Activated naive CD8-positive, alpha-beta T cell treated with anti-CD3 and anti-CD28 coated beads for 36 hours (primary cell): ENCODE measurements at regions not wholly inside any gene's neighbourhood (a gene's known extent, or its start where the extent isn't known, plus 50 kb on each side); places are given as distances from the start of the nearest gene placed in this dataset.
A peak's percentile ranks its signal among the peaks of the same experiment; 100 is the strongest.

ENCODE experiments used
- DNase-seq: peaks from one replicate; pipeline ENCODE4 v3.0.0; 2021
- H3K27ac Mint-ChIP-seq: one replicate; pipeline ENCODE4 v1.8.0; 2022; ENCODE audit warnings: mild to moderate bottlenecking, moderate library complexity, mixed read lengths
- H3K27me3 Mint-ChIP-seq: one replicate; pipeline ENCODE4 v1.8.0; 2022; ENCODE audit warnings: mild to moderate bottlenecking, mixed read lengths
- H3K36me3 Mint-ChIP-seq: one replicate; pipeline ENCODE4 v1.8.0; 2021; ENCODE audit warnings: mild to moderate bottlenecking, mixed read lengths
- H3K4me1 Mint-ChIP-seq: one replicate; pipeline ENCODE4 v1.8.0; 2021; ENCODE audit warnings: mixed read lengths
- H3K4me3 Mint-ChIP-seq: one replicate; pipeline ENCODE4 v1.8.0; 2022; ENCODE audit warnings: mild to moderate bottlenecking, moderate library complexity, mixed read lengths
- H3K9me3 Mint-ChIP-seq: one replicate; pipeline ENCODE4 v1.8.0; 2022; ENCODE audit warnings: mixed read lengths

GRCh38 chrX:97835969-97836368 is 952.3 kb downstream of the RPA4 start:
- H3K4me3 Mint-ChIP-seq = no peak overlapping the region
- H3K27ac Mint-ChIP-seq = no peak overlapping the region
- H3K27me3 Mint-ChIP-seq = no peaks in the 10 kb centered on the region
- H3K9me3 Mint-ChIP-seq = no peaks in the 10 kb centered on the region
- no peaks in the 10 kb centered on the region for H3K36me3 Mint-ChIP-seq
- H3K4me1 Mint-ChIP-seq = no peaks in the 10 kb centered on the region
- no peak for DNase-seq

- Mint-ChIP-seq H3K27ac (no peak overlapping the region), H3K36me3 (no peaks in the 10 kb centered on the region), H3K4me3 (no peak overlapping the region), H3K9me3 (peaks cover 7% of the 10 kb centered on the region), H3K4me1 (no peaks in the 10 kb centered on the region), H3K27me3 (no peaks in the 10 kb centered on the region)
- DNase-seq = no peak
Measured at GRCh38 chrX:97841544-97842179, 958.0 kb downstream of the RPA4 start.

- H3K27ac Mint-ChIP-seq = no peak overlapping the region
- no peaks in the 10 kb centered on the region for H3K27me3 Mint-ChIP-seq
- no peaks in the 10 kb centered on the region for H3K4me1 Mint-ChIP-seq
- peak overlapping the region; percentile 40 for H3K4me3 Mint-ChIP-seq
- DNase-seq = no peak
- H3K9me3 Mint-ChIP-seq = peaks cover 8% of the 10 kb centered on the region
- no peaks in the 10 kb centered on the region for H3K36me3 Mint-ChIP-seq
Measured at GRCh38 chrX:97842468-97843199, 958.9 kb downstream of the RPA4 start.

GRCh38 chrX:97843200-97843811 is 959.6 kb downstream of the RPA4 start:
- no peak overlapping the region for H3K27ac Mint-ChIP-seq
- DNase-seq = no peak
- H3K9me3 Mint-ChIP-seq = peaks cover 8% of the 10 kb centered on the region
- H3K27me3 Mint-ChIP-seq = no peaks in the 10 kb centered on the region
- H3K36me3 Mint-ChIP-seq = no peaks in the 10 kb centered on the region
- no peaks in the 10 kb centered on the region for H3K4me1 Mint-ChIP-seq
- H3K4me3 Mint-ChIP-seq = no peak overlapping the region

GRCh38 chrX:97844161-97844560 is 960.5 kb downstream of the RPA4 start:
- H3K4me3 Mint-ChIP-seq = no peak overlapping the region
- no peaks in the 10 kb centered on the region for H3K27me3 Mint-ChIP-seq
- no peaks in the 10 kb centered on the region for H3K36me3 Mint-ChIP-seq
- DNase-seq = no peak
- H3K27ac Mint-ChIP-seq = no peak overlapping the region
- peaks cover 8% of the 10 kb centered on the region for H3K9me3 Mint-ChIP-seq
- H3K4me1 Mint-ChIP-seq = no peaks in the 10 kb centered on the region

- Mint-ChIP-seq H3K4me3 (no peak overlapping the region), H3K9me3 (peaks cover 8% of the 10 kb centered on the region), H3K27ac (no peak overlapping the region), H3K4me1 (no peaks in the 10 kb centered on the region), H3K27me3 (no peaks in the 10 kb centered on the region), H3K36me3 (no peaks in the 10 kb centered on the region)
- no peak for DNase-seq
Measured at GRCh38 chrX:97844943-97845342, 961.2 kb downstream of the RPA4 start.

GRCh38 chrX:97845451-97845850 is 961.7 kb downstream of the RPA4 start:
- Mint-ChIP-seq H3K9me3 (peaks cover 8% of the 10 kb centered on the region), H3K27me3 (no peaks in the 10 kb centered on the region), H3K27ac (no peak overlapping the region), H3K4me3 (no peak overlapping the region), H3K4me1 (no peaks in the 10 kb centered on the region), H3K36me3 (no peaks in the 10 kb centered on the region)
- no peak for DNase-seq

GRCh38 chrX:97846228-97846627 is 962.5 kb downstream of the RPA4 start:
- Mint-ChIP-seq H3K9me3 (peaks cover 8% of the 10 kb centered on the region), H3K36me3 (no peaks in the 10 kb centered on the region), H3K27me3 (no peaks in the 10 kb centered on the region), H3K4me1 (no peaks in the 10 kb centered on the region), H3K27ac (no peak overlapping the region), H3K4me3 (no peak overlapping the region)
- no peak for DNase-seq

GRCh38 chrX:97846718-97847237 is 963.1 kb downstream of the RPA4 start:
- Mint-ChIP-seq H3K36me3 (no peaks in the 10 kb centered on the region), H3K27ac (no peak overlapping the region), H3K4me3 (no peak overlapping the region), H3K27me3 (no peaks in the 10 kb centered on the region), H3K4me1 (no peaks in the 10 kb centered on the region), H3K9me3 (peaks cover 8% of the 10 kb centered on the region)
- DNase-seq = no peak

- no peak overlapping the region for H3K27ac Mint-ChIP-seq
- DNase-seq = no peak
- H3K4me3 Mint-ChIP-seq = no peak overlapping the region
- H3K4me1 Mint-ChIP-seq = no peaks in the 10 kb centered on the region
- H3K36me3 Mint-ChIP-seq = no peaks in the 10 kb centered on the region
- H3K9me3 Mint-ChIP-seq = peaks cover 8% of the 10 kb centered on the region
- no peaks in the 10 kb centered on the region for H3K27me3 Mint-ChIP-seq
Measured at GRCh38 chrX:97847885-97848679, 964.4 kb downstream of the RPA4 start.

GRCh38 chrX:97849951-97850350 is 966.2 kb downstream of the RPA4 start:
- Mint-ChIP-seq H3K4me3 (no peak overlapping the region), H3K36me3 (no peaks in the 10 kb centered on the region), H3K27me3 (no peaks in the 10 kb centered on the region)

GRCh38 chrX:97850911-97851310 is 967.2 kb downstream of the RPA4 start:
- Mint-ChIP-seq H3K27ac (no peak overlapping the region), H3K27me3 (no peaks in the 10 kb centered on the region), H3K36me3 (no peaks in the 10 kb centered on the region), H3K9me3 (peaks cover 2% of the 10 kb centered on the region), H3K4me3 (no peak overlapping the region), H3K4me1 (no peaks in the 10 kb centered on the region)
- DNase-seq = no peak

More at GRCh38 chrX:97849951-97850350, 966.2 kb downstream of the RPA4 start:
- H3K9me3 Mint-ChIP-seq = peaks cover 2% of the 10 kb centered on the region
- H3K4me1 Mint-ChIP-seq = no peaks in the 10 kb centered on the region
- DNase-seq = no peak
- no peak overlapping the region for H3K27ac Mint-ChIP-seq

- no peak overlapping the region for H3K27ac Mint-ChIP-seq
- H3K9me3 Mint-ChIP-seq = no peaks in the 10 kb centered on the region
- no peak for DNase-seq
- H3K27me3 Mint-ChIP-seq = no peaks in the 10 kb centered on the region
- no peak overlapping the region for H3K4me3 Mint-ChIP-seq
- H3K4me1 Mint-ChIP-seq = no peaks in the 10 kb centered on the region
- no peaks in the 10 kb centered on the region for H3K36me3 Mint-ChIP-seq
Measured at GRCh38 chrX:97854086-97854485, 970.4 kb downstream of the RPA4 start.

- Mint-ChIP-seq H3K4me1 (no peaks in the 10 kb centered on the region), H3K36me3 (no peaks in the 10 kb centered on the region), H3K4me3 (no peak overlapping the region), H3K27ac (no peak overlapping the region), H3K27me3 (no peaks in the 10 kb centered on the region), H3K9me3 (no peaks in the 10 kb centered on the region)
- no peak for DNase-seq
Measured at GRCh38 chrX:97858592-97858991, 974.9 kb downstream of the RPA4 start.

- DNase-seq = no peak
- H3K4me3 Mint-ChIP-seq = no peak overlapping the region
Measured at GRCh38 chrX:97860226-97860625, 976.5 kb downstream of the RPA4 start.

More at GRCh38 chrX:97860226-97860625, 976.5 kb downstream of the RPA4 start:
- Mint-ChIP-seq H3K4me1 (no peaks in the 10 kb centered on the region), H3K36me3 (no peaks in the 10 kb centered on the region), H3K9me3 (no peaks in the 10 kb centered on the region), H3K27ac (no peak overlapping the region), H3K27me3 (no peaks in the 10 kb centered on the region)
